ENCODE measurements at regions not wholly inside any gene's neighbourhood (a gene's known extent, or its start where the extent isn't known, plus 50 kb on each side); places are given as distances from the start of the nearest gene placed in this dataset.

GRCh38 chr2:186036862-186037449 is 298.4 kb downstream of the FSIP2 start:
- TF ChIP-seq GATA2 (IDR thresholded peaks at IDR 0.05; ENCODE audit: low read depth, low read length) (no peak), GATA3 (IDR thresholded peaks at IDR 0.05; ENCODE audit: low read depth, low read length) (no peak)
